ENCODE measurements at regions not wholly inside any gene's neighbourhood (a gene's known extent, or its start where the extent isn't known, plus 50 kb on each side); places are given as distances from the start of the nearest gene placed in this dataset.

DNA sequence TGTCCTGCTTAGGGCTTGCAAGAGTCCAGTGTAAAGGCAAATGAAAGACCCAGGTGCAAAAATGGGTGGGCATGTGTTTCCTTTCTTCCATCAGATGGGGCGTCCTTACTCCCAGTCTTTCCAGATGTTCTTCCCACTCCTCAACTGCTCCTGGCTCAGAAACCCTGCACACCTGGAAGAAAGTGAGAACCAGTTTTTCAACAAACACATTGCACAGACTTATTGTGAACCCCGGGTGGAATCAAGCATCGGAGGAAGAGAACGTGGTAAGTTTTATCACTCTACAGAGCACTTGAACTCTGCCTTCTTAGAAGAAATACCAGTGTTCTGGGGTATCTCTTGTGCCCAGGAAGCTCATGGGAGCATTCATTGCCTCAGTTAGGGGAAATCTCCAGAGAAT is 93.3 kb downstream of the TMX1 start:
- TF ChIP-seq, protein P1, sequence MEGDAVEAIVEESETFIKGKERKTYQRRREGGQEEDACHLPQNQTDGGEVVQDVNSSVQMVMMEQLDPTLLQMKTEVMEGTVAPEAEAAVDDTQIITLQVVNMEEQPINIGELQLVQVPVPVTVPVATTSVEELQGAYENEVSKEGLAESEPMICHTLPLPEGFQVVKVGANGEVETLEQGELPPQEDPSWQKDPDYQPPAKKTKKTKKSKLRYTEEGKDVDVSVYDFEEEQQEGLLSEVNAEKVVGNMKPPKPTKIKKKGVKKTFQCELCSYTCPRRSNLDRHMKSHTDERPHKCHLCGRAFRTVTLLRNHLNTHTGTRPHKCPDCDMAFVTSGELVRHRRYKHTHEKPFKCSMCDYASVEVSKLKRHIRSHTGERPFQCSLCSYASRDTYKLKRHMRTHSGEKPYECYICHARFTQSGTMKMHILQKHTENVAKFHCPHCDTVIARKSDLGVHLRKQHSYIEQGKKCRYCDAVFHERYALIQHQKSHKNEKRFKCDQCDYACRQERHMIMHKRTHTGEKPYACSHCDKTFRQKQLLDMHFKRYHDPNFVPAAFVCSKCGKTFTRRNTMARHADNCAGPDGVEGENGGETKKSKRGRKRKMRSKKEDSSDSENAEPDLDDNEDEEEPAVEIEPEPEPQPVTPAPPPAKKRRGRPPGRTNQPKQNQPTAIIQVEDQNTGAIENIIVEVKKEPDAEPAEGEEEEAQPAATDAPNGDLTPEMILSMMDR (IDR thresholded peaks at IDR 0.05; ENCODE audit: insufficient read depth, low read depth, low read length, missing control alignments) = no peak
- DNase-seq (ENCODE audit: low read depth) = peak; percentile 51

GRCh38 chr14:51333901-51334521 is 94.0 kb downstream of the TMX1 start:
- TF ChIP-seq, protein P1 (IDR thresholded peaks at IDR 0.05; ENCODE audit: insufficient read depth, low read depth, low read length, missing control alignments) = no peak
- peak; percentile 90 for DNase-seq (ENCODE audit: low read depth)
- H3K4me3 ChIP-seq (ENCODE audit: low read length) = no peak overlapping the region

More for the DNA sequence above, 93.3 kb downstream of the TMX1 start:
- H3K4me3 ChIP-seq (ENCODE audit: low read length) = no peak overlapping the region

- DNase-seq (ENCODE audit: low read depth) = no peak
- H3K4me3 ChIP-seq (ENCODE audit: low read length) = no peak overlapping the region
- TF ChIP-seq, protein P1 (IDR thresholded peaks at IDR 0.05; ENCODE audit: insufficient read depth, low read depth, low read length, missing control alignments) = no peak
Observed at GRCh38 chr14:51334566-51334965, 94.5 kb downstream of the TMX1 start.

GRCh38 chr14:51335531-51335930 is 95.5 kb downstream of the TMX1 start:
- H3K4me3 ChIP-seq (ENCODE audit: low read length) = no peak overlapping the region
- DNase-seq (ENCODE audit: low read depth) = no peak
- TF ChIP-seq, protein P1 (IDR thresholded peaks at IDR 0.05; ENCODE audit: insufficient read depth, low read depth, low read length, missing control alignments) = no peak

GRCh38 chr14:51335961-51336723 is 96.1 kb downstream of the TMX1 start:
- DNase-seq (ENCODE audit: low read depth) = no peak
- TF ChIP-seq, protein P1 (IDR thresholded peaks at IDR 0.05; ENCODE audit: insufficient read depth, low read depth, low read length, missing control alignments) = no peak
- no peak overlapping the region for H3K4me3 ChIP-seq (ENCODE audit: low read length)

DNA sequence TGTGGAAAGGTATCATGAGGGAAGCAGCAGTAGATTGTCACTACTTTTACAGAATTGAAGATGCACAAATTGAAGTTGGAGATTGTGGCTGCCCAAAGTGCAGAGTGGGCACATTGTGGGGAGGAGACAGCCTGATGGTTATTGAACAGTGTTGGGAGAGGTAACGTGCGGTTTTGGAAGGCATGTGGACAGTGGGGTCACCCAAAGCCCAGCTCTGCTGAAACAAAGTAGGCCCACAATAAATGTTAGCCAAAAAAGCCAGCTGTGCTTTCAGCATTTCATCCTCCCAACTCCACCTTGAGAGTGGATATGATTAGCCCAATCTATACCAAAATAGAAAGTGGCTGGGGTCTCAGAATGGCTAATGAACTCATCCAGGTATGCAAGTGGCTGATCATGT is 96.7 kb downstream of the TMX1 start:
- TF ChIP-seq, protein P1 (IDR thresholded peaks at IDR 0.05; ENCODE audit: insufficient read depth, low read depth, low read length, missing control alignments) = no peak
- H3K4me3 ChIP-seq (ENCODE audit: low read length) = no peak overlapping the region
- DNase-seq (ENCODE audit: low read depth) = no peak

Data from epithelial cell of esophagus (primary cell).